ENCODE measurements at regions not wholly inside any gene's neighbourhood (a gene's known extent, or its start where the extent isn't known, plus 50 kb on each side); places are given as distances from the start of the nearest gene placed in this dataset.

DNA sequence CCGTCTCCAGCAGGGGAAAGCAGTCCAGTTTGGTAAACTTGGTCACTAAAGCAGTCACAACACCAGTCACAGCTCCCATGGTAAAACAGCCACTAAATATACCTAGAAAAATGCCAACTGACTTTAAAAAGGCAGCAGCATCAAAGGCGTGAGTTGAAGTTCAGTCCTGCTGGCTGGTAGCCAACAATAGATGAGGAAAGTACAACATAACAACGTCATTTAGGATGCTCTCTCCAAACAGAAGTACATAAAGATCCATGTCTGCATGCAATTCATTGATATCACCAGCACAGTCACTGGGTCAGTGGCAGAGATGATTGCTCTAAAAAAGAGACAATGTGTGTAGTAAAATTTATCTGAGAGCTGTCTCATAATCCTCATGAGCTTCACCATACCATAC is 59.3 kb upstream of the TMPO start:
- no peak for DNase-seq

DNA sequence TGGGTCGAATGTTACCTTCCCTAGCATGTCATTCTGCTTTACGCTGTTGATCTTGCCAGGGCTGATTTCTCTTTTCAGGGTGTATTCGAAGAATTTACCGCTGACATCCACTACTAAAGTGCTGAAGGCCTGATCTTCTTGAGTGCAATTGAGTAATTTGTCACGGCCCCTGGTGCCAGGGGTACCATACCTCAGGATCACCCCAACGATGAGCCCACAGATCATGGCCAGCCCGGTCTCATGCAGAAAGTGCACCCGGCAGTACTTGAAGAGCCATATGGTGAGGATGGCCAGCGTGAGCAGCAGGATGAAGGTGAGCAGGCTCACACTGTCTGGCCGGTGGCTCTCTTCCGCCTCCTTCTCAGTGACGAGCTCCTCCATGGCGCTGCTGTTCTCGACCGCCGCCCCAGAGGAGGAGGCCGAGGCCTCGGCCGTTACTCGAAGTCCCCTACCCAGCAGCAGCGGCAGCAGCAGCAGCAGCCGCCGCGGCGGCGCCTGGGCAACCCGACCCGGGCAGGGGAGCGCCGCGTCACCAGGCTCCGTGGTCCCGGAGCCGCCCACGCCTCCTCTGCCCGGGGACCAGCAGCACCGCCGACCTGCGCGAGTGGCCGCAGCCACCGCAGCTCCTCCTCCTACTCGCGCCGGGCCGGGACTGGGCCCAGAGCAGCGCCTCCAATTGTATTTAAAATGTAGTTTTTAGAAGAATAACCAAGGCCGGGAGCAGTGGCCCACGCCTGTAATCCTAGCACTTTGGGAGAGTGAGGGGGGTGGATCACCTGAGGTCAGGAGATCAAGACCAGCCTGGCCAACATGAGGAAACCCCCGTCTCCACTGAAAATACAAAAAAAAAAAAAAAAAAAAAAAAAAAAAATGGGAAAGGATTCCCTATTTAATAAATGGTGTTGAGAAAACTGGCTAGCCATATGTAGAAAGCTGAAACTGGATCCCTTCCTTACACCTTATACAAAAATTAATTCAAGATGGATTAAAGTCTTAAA is 58.5 kb upstream of the TMPO start:
- DNase-seq: peak; percentile 51

DNA sequence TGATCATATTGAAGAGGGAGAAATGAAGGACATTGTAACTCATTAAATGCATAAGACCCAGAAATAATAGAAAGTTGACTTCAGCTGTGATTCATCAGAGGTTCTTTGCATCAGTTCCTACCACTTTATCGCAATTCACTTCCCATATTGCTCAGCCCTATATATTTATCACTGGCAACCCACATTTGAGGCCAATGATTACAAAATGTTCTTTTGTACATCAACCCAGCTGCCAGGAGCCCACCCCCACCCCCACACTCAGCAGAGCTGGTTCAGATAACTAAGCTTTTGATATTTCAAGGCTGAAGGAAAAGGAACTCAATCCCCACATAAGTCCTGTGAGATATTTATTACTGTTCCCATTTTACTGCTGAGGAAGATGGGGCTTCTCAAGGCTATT is 51.2 kb upstream of the TMPO start:
- DNase-seq: peak; percentile 7

DNA sequence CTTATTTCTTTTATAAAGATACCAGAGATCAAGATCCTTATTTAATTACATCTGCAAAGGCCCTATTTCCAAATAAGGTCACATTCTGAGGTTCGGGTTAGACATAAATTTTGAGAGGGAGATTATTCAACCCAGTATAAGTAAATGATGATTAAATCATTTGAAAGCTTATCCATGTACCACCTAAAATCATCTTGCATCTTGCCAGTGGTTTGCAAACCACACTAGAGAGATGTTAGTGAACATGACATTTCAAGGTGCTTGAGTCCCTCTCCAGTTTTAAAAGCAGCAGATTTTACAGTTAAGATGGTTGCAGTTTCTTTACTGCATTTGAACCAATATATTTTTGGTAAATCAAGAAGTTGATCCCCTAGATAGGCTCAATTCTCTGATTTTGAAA is 49.9 kb upstream of the TMPO start:
- DNase-seq: no peak
